ENCODE measurements at regions not wholly inside any gene's neighbourhood (a gene's known extent, or its start where the extent isn't known, plus 50 kb on each side); places are given as distances from the start of the nearest gene placed in this dataset.

DNA sequence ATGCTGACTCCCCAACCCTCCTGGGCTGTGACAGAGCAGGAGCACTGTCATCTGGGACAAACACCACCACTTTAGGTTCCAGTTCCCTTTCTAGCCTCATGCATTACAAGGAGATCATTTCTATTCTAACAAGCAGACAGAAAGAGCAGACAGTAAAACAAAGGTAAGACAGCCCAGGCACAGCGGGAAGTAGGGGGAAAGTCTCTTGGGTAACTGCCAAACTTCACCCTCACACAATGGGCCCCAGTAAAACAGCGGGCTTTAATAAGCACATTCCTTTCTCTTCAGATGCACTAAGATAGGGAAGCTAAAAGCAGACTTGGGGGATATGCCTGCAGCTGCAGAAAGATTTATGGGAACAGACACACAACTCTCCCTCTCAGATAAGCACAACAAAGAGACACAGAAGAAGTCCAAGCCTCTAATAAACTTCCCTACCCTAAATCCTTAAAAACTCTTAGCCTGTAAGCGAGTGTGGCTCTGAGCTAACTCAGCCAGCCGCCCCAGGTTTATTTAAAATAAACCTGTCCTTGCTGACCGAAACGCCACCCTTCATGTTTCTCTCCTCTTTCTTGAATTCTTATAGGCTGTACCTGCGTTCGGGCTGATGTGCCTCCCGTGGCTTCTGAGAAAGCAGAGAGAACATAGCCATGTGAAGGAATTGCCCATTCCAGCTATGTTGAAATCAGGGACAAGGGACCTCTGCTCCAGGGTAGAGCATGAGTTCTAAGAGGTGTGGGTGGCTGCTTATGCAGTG lies 726.8 kb upstream of the DDX18 start:
- H3K4me3 ChIP-seq (ENCODE audit: low read depth, low read length), result no peak overlapping the region
- DNase-seq (ENCODE audit: low read depth), result no peak
- TF ChIP-seq, protein P1, sequence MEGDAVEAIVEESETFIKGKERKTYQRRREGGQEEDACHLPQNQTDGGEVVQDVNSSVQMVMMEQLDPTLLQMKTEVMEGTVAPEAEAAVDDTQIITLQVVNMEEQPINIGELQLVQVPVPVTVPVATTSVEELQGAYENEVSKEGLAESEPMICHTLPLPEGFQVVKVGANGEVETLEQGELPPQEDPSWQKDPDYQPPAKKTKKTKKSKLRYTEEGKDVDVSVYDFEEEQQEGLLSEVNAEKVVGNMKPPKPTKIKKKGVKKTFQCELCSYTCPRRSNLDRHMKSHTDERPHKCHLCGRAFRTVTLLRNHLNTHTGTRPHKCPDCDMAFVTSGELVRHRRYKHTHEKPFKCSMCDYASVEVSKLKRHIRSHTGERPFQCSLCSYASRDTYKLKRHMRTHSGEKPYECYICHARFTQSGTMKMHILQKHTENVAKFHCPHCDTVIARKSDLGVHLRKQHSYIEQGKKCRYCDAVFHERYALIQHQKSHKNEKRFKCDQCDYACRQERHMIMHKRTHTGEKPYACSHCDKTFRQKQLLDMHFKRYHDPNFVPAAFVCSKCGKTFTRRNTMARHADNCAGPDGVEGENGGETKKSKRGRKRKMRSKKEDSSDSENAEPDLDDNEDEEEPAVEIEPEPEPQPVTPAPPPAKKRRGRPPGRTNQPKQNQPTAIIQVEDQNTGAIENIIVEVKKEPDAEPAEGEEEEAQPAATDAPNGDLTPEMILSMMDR (IDR thresholded peaks at IDR 0.05; ENCODE audit: insufficient read depth, low read length), result no peak

GRCh38 chr2:117091041-117091837 lies 723.3 kb upstream of the DDX18 start:
- TF ChIP-seq, protein P1 (IDR thresholded peaks at IDR 0.05; ENCODE audit: insufficient read depth, low read length), result no peak
- H3K4me3 ChIP-seq (ENCODE audit: low read depth, low read length), result no peak overlapping the region
- no peak for DNase-seq (ENCODE audit: low read depth)

- TF ChIP-seq, protein P1 (IDR thresholded peaks at IDR 0.05; ENCODE audit: insufficient read depth, low read length), result no peak
- no peak for DNase-seq (ENCODE audit: low read depth)
- no peak overlapping the region for H3K4me3 ChIP-seq (ENCODE audit: low read depth, low read length)
Measured at GRCh38 chr2:117101613-117102012, 712.9 kb upstream of the DDX18 start.

GRCh38 chr2:117108741-117109267 lies 705.7 kb upstream of the DDX18 start:
- no peak overlapping the region for H3K4me3 ChIP-seq (ENCODE audit: low read depth, low read length)
- no peak for DNase-seq (ENCODE audit: low read depth)
- TF ChIP-seq, protein P1 (IDR thresholded peaks at IDR 0.05; ENCODE audit: insufficient read depth, low read length), result no peak

DNA sequence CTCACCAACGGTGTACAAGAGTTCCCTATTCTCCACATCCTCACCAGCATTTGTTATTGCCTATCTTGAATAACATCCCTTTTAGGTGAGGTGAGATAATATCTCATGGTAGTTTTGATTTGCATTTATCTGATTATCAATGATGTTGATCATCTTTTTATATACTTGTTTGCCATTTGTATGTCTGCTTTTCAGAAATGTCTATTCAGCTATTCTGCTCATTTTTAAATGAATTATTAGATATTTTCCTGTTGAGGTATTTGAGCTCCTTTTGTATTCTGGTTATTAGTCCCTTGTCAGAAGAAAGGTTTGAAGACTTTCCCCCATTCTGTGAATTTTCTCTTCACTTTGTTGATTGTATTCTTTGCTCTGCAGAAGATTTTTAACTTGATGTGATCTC lies 695.5 kb upstream of the DDX18 start:
- no peak for DNase-seq (ENCODE audit: low read depth)
- no peak overlapping the region for H3K4me3 ChIP-seq (ENCODE audit: low read depth, low read length)
- TF ChIP-seq, protein P1 (IDR thresholded peaks at IDR 0.05; ENCODE audit: insufficient read depth, low read length), result no peak

DNA sequence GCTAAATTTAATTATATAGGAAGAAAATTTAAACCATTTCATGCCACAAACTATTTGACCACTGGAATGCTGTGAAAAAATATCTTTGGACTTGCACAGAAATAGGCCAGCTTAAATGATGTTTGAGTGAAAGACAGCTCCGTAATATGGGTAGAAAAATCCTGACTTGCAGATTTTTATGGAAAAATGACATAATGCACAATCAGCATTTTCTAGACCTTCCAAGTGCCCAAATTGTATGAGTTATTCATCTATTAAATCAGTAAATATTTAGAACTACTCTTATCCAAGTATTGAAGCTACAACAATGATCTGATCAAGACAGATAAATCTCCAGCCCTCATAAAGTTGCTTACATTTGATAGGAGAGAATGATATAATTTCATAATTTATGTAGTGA lies 691.1 kb upstream of the DDX18 start:
- no peak for DNase-seq (ENCODE audit: low read depth)
- H3K4me3 ChIP-seq (ENCODE audit: low read depth, low read length), result no peak overlapping the region
- TF ChIP-seq, protein P1 (IDR thresholded peaks at IDR 0.05; ENCODE audit: insufficient read depth, low read length), result no peak
